Omental fat pad (tissue), 3 donors: ENCODE measurements at regions not wholly inside any gene's neighbourhood (a gene's known extent, or its start where the extent isn't known, plus 50 kb on each side); places are given as distances from the start of the nearest gene placed in this dataset.

Experiments
- ATAC-seq: fragments of 150-250 bp; one replicate; pipeline ENCODE4 v1.9.1; 2016; ENCODE audit warnings: mild to moderate bottlenecking, moderate library complexity; ENCODE audit not compliant: low FRiP score
- DNase-seq: peaks from one replicate; pipeline ENCODE4 v3.0.0-alpha.2; 2019; ENCODE audit warnings: low spot score
- CTCF ChIP-seq, 3 donors: fragments of 450-650 bp; IDR thresholded peaks; one replicate each; pipeline ENCODE4 v1.5.1; 2016 to 2017; ENCODE audit warnings: antibody characterized with exemption in 3 of 3, mild to moderate bottlenecking in 3 of 3, moderate library complexity in 2 of 3

- DNase-seq (no peak), ATAC-seq (no peak)
- TF ChIP-seq CTCF (IDR thresholded peaks at IDR 0.05), result no peak
Measured at GRCh38 chr12:90060031-90060430, 351.4 kb upstream of the ATP2B1 start.

- no peak for TF ChIP-seq CTCF (IDR thresholded peaks at IDR 0.05)
- ATAC-seq, result no peak
- no peak for DNase-seq
Measured at GRCh38 chr12:90058704-90059103, 350.1 kb upstream of the ATP2B1 start.

GRCh38 chr12:90055071-90055470, 346.4 kb upstream of the ATP2B1 start:
- TF ChIP-seq CTCF (IDR thresholded peaks at IDR 0.05), result no peak
- DNase-seq (no peak), ATAC-seq (no peak)

GRCh38 chr12:90048918-90049317, 340.3 kb upstream of the ATP2B1 start:
- DNase-seq, result no peak
- no peak for TF ChIP-seq CTCF (IDR thresholded peaks at IDR 0.05)
- ATAC-seq, result no peak

GRCh38 chr12:90045559-90045958, 336.9 kb upstream of the ATP2B1 start:
- no peak for TF ChIP-seq CTCF (IDR thresholded peaks at IDR 0.05)
- DNase-seq (no peak), ATAC-seq (no peak)

GRCh38 chr12:90044069-90044468, 335.4 kb upstream of the ATP2B1 start:
- TF ChIP-seq CTCF (IDR thresholded peaks at IDR 0.05), result no peak
- DNase-seq (no peak), ATAC-seq (no peak)

- TF ChIP-seq CTCF (IDR thresholded peaks at IDR 0.05), result no peak
- ATAC-seq, result peak; percentile 51
- DNase-seq, result no peak
Measured at GRCh38 chr12:90042920-90043641, 334.4 kb upstream of the ATP2B1 start.
